AG09309 (cell line): ENCODE measurements at regions not wholly inside any gene's neighbourhood (a gene's known extent, or its start where the extent isn't known, plus 50 kb on each side); places are given as distances from the start of the nearest gene placed in this dataset.

Experiments
- DNase-seq: peaks from one replicate; pipeline ENCODE4 v3.0.0-alpha.2; 2010; ENCODE audit warnings: low read depth
- H3K4me3 ChIP-seq: 2 replicates; pipeline ENCODE4 v1.5.1; 2011; ENCODE audit warnings: mild to moderate bottlenecking, low read depth, low read length, moderate library complexity; ENCODE audit not compliant: control insufficient read depth
- TF ChIP-seq, protein P1 (sequence below): IDR thresholded peaks from 2 replicates; pipeline ENCODE4 v1.5.1; 2011; ENCODE audit warnings: mild to moderate bottlenecking, low read depth, low read length, inconsistent platforms; ENCODE audit not compliant: insufficient read depth, control insufficient read depth; ENCODE audit errors: missing control alignments

DNA sequence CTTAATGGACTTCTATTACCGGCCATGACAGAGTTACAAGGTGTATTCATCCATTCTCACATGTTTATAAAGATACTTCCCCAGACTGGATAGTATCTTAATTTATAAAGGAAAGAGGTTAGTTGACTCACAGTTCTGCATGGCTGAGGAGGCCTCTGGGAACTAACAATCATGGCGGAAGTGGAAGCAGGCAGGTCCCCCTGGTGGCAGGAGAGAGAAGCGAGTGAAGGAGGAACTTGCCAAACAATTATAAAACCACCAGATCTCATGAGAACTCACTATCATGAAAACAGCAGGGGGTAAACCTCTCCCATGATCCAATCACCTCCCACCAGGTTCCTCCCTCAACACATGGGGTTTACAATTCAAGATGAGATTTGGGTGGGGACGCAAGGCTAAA, 170.0 kb upstream of the PDGFD start:
- no peak overlapping the region for H3K4me3 ChIP-seq
- DNase-seq: no peak
- TF ChIP-seq, protein P1, sequence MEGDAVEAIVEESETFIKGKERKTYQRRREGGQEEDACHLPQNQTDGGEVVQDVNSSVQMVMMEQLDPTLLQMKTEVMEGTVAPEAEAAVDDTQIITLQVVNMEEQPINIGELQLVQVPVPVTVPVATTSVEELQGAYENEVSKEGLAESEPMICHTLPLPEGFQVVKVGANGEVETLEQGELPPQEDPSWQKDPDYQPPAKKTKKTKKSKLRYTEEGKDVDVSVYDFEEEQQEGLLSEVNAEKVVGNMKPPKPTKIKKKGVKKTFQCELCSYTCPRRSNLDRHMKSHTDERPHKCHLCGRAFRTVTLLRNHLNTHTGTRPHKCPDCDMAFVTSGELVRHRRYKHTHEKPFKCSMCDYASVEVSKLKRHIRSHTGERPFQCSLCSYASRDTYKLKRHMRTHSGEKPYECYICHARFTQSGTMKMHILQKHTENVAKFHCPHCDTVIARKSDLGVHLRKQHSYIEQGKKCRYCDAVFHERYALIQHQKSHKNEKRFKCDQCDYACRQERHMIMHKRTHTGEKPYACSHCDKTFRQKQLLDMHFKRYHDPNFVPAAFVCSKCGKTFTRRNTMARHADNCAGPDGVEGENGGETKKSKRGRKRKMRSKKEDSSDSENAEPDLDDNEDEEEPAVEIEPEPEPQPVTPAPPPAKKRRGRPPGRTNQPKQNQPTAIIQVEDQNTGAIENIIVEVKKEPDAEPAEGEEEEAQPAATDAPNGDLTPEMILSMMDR: peak; percentile 7

DNA sequence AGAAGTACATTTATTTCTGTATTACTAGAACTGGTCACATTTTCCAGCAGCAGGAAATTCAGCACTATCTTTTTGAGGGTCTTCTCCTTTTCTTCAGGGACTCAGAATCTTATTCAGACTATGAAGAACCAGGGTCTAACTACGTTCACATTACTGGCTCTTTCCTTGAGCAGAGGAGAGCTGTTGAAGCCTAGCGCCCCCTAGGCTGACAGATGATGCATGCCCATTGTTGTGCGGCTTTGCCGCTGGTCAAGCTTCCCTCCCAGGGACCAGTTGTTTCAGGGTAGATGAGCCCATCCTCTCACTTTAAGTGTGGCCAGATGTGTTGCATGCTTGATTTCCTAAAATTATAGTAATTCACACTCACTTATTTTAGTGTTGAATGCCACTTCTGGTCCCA, 168.2 kb upstream of the PDGFD start:
- TF ChIP-seq, protein P1: no peak
- DNase-seq: no peak
- no peak overlapping the region for H3K4me3 ChIP-seq

DNA sequence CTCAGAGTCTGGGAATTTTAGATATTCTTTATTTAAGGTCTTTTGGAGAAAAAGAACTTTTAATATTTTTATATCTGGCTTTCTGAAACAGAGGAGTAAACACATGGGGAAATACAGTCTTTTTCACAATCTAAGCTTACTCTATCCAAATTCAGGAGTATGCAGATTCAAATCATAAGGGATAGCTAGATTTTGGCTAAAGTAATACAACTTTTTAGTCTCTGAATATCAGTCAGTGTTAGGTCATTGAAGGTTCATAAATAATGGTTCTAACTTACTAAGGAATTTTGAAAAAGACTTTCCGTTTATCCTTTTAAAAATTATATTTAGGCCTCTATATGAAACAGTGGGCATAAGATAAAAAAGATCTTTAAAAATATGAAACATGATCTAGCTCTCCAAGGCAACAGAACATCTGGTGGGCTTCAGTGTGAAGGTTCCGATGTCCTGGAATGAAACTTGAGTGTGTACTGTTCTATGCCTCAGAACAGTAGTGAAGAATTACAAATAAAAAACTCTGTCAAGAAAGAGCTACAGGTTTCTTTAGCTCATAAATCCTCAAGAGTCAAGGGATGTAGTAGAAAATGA, 165.2 kb upstream of the PDGFD start:
- no peak for DNase-seq
- no peak overlapping the region for H3K4me3 ChIP-seq
- TF ChIP-seq, protein P1: no peak

DNA sequence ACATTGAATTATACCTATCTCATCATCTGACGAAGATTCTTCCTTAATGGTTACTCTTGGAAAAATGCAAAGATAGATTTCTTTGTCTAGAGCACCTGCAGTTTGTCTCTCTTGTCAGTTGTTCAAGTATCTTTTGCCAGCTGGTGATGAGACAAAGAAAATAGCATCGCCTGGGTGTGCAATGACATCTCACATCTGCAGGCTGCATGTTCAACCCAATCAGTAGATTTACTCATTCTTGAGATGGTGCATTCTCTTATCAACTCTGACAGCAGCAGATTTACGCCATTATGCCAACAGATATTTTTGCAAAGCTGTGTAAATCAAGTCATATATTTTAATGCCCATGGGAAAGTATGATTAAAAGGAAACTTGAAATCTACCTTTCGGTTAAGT, 164.6 kb upstream of the PDGFD start:
- TF ChIP-seq, protein P1: no peak
- DNase-seq: no peak
- no peak overlapping the region for H3K4me3 ChIP-seq

DNA sequence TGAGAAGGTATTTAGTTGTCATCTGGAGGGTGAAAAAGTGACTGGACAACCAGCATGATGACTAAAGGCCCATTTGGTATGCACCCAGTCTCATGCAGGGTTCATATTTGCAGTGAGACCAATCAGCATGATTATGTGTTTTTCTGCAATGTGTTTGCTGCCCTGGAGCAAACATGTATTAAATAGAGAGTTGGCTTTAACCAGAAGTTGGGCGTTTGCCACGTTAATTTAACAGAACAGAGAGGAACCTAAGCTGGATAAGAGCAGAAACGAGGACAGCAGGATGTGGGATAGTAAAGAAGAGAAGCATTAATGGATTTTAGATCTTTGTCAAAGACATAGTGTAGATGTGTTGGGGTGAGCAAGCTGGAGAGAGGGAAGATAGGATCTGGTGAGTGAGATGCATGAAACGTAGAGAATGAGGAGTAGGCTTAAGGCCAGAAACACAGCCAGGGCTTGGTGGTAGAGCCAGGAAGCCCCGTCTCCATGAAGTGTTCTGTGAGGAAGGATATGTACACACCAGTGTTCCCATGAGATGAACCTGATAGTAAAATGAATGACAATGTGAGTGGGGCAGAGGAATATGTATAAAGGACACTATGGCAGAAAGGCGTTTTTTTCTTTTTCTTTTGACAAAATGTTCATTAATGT, 164.0 kb upstream of the PDGFD start:
- DNase-seq: no peak
- no peak overlapping the region for H3K4me3 ChIP-seq
- TF ChIP-seq, protein P1: no peak

DNA sequence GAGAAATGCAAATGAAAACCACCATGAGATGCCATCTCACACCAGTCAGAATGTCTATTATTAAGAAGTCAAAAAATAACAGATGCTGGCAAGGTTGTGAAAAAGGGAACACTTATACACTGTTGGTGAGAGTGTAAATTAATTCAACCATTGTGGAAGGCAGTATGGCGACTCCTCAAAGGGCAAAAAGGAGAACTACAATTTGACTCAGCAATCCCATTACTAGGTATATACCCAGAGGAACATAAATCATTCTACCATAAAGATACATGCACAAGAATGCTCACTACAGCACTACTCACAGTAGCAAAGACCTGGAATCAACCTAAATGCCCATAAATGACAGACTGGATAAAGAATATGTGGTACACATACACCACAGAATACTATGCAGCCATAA, 161.1 kb upstream of the PDGFD start:
- TF ChIP-seq, protein P1: no peak
- DNase-seq: no peak
- H3K4me3 ChIP-seq: no peak overlapping the region
